ENCODE measurements at regions not wholly inside any gene's neighbourhood (a gene's known extent, or its start where the extent isn't known, plus 50 kb on each side); places are given as distances from the start of the nearest gene placed in this dataset.

DNA sequence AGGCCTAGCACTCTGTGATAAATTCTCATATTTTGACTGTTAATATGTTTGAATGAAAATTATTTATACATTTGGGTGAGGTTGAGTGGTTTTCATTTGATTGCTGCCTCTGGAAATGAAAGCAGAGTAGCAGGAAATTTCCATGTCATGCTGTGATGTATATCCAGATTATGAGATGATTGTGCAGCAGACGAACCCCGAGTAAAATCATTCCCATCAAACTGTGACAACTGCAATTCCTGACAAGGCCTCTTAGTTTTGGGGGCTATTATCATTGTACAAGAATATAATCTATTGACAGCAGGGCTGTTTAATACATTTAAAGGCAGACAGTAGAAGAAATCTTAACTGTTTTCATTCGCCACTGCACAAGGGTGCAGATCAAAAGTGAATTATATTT, 134.8 kb downstream of the ATG4C start:
- TF ChIP-seq, protein P1, sequence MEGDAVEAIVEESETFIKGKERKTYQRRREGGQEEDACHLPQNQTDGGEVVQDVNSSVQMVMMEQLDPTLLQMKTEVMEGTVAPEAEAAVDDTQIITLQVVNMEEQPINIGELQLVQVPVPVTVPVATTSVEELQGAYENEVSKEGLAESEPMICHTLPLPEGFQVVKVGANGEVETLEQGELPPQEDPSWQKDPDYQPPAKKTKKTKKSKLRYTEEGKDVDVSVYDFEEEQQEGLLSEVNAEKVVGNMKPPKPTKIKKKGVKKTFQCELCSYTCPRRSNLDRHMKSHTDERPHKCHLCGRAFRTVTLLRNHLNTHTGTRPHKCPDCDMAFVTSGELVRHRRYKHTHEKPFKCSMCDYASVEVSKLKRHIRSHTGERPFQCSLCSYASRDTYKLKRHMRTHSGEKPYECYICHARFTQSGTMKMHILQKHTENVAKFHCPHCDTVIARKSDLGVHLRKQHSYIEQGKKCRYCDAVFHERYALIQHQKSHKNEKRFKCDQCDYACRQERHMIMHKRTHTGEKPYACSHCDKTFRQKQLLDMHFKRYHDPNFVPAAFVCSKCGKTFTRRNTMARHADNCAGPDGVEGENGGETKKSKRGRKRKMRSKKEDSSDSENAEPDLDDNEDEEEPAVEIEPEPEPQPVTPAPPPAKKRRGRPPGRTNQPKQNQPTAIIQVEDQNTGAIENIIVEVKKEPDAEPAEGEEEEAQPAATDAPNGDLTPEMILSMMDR (IDR thresholded peaks at IDR 0.05) = no peak
- TF ChIP-seq POLR2A (IDR thresholded peaks at IDR 0.05) (no peak), POLR2AphosphoS5 (IDR thresholded peaks at IDR 0.05) (no peak), EP300 (IDR thresholded peaks at IDR 0.05) (no peak)

Data from suprapubic skin (tissue), 4 donors.